ENCODE measurements at regions not wholly inside any gene's neighbourhood (a gene's known extent, or its start where the extent isn't known, plus 50 kb on each side); places are given as distances from the start of the nearest gene placed in this dataset.

DNA sequence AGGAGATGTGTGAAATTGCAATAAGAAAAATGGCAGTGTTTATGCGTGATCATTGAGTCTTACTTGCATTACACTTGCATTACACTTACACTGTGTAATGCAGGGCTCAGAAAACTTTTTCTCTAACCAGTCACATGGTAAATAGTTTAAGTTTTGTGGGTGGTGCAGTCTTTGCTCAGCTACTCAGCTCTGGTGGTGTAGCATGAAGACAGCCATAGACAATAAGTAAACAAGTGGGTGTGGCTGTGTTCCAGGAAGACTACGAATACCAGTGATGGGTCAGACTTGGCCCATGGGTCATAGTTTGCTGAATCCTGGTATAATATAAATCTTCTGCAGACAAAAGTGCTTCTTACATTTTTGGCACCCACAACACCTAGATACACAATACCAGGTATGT lies 115.6 kb upstream of the CYP1B1 start:
- TF ChIP-seq, protein P1, sequence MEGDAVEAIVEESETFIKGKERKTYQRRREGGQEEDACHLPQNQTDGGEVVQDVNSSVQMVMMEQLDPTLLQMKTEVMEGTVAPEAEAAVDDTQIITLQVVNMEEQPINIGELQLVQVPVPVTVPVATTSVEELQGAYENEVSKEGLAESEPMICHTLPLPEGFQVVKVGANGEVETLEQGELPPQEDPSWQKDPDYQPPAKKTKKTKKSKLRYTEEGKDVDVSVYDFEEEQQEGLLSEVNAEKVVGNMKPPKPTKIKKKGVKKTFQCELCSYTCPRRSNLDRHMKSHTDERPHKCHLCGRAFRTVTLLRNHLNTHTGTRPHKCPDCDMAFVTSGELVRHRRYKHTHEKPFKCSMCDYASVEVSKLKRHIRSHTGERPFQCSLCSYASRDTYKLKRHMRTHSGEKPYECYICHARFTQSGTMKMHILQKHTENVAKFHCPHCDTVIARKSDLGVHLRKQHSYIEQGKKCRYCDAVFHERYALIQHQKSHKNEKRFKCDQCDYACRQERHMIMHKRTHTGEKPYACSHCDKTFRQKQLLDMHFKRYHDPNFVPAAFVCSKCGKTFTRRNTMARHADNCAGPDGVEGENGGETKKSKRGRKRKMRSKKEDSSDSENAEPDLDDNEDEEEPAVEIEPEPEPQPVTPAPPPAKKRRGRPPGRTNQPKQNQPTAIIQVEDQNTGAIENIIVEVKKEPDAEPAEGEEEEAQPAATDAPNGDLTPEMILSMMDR (conservative IDR thresholded peaks at IDR 0.05; ENCODE audit: low read length): no peak
- TF ChIP-seq EZH2phosphoT487 (IDR thresholded peaks at IDR 0.05; ENCODE audit: borderline replicate concordance, low read depth, low read length): no peak
